HepG2 (cell line): ENCODE measurements at regions not wholly inside any gene's neighbourhood (a gene's known extent, or its start where the extent isn't known, plus 50 kb on each side); places are given as distances from the start of the nearest gene placed in this dataset.

Source experiments
- ATAC-seq: fragments of 200-7000 bp; cut with Tn5 transposase; 3 replicates; pipeline ENCODE4 v1.9.1; 2020; ENCODE audit warnings: mild to moderate bottlenecking, moderate library complexity
- BruUV-seq: library from RNA; stranded (reverse); fragments of 400-500 nt; replicated peaks from 2 replicates; lab custom pipeline; 2021; lab: Mats Ljungman, UMichigan
- CTCF ChIA-PET: fragments of 300-600 bp; formaldehyde crosslinking; extraction: SDS; loops from one replicate; lab custom pipeline; 2021; ENCODE audit warnings: low total read pairs, inconsistent platforms, low intra/inter-chr PET ratio; lab: Yijun Ruan, JAX
- POLR2A ChIA-PET: fragments of 350-600 bp; sonication (Branson Sonifier 250); formaldehyde crosslinking; loops from one replicate; lab custom pipeline; 2020; ENCODE audit warnings: antibody characterized with exemption, inconsistent platforms; lab: Yijun Ruan, JAX
- DNase-seq: peaks from one replicate; pipeline ENCODE4 v3.0.0-alpha.2; 2015; ENCODE audit warnings: low spot score
- FAIRE-seq: peaks from 3 replicates; lab custom pipeline; 2011; peaks lifted over from hg19 to GRCh38; lab: Jason Lieb, UNC
- H2AFZ ChIP-seq: one replicate; pipeline ENCODE4 v1.6.1; 2011; ENCODE audit warnings: low read length, inconsistent platforms
- H3K27ac ChIP-seq: fragments of 300-600 bp; 3 replicates; pipeline ENCODE4 v1.8.0; 2011; ENCODE audit warnings: mixed run types, mild to moderate bottlenecking, mixed read lengths, low read length, inconsistent platforms; ENCODE audit not compliant: insufficient read depth; ENCODE audit errors: extremely low read length
- H3K27me3 ChIP-seq, 2 experiments: fragments of 200-600 bp in 1 of 2; 2 replicates in 1 of 2; 3 replicates in 1 of 2; pipeline versions ENCODE4 v1.6.0 to v1.8.0; 2011; ENCODE audit warnings: low read length in 2 of 2, mild to moderate bottlenecking in 2 of 2, moderate library complexity in 2 of 2, inconsistent platforms in 1 of 2; ENCODE audit not compliant: insufficient read depth in 2 of 2, control insufficient read depth in 1 of 2
- H3K36me3 ChIP-seq, 2 experiments: fragments of 200-600 bp in 1 of 2; replicated peaks in 1 of 2; 2 replicates in 1 of 2; 3 replicates in 1 of 2; pipeline versions ENCODE4 v1.5.1 to v1.8.0; 2011; ENCODE audit warnings: low read length in 2 of 2, inconsistent platforms in 1 of 2; ENCODE audit not compliant: insufficient read depth in 2 of 2, control insufficient read depth in 1 of 2
- H3K4me1 ChIP-seq: 2 replicates; pipeline ENCODE4 v1.5.1; 2012; ENCODE audit warnings: low read length, inconsistent platforms; ENCODE audit not compliant: insufficient read depth
- H3K4me2 ChIP-seq: 2 replicates; pipeline ENCODE4 v1.6.0; 2011; ENCODE audit warnings: low read depth, low read length, inconsistent platforms
- H3K4me3 ChIP-seq, 3 experiments: fragments of 200-600 bp in 1 of 3; sonication (generic), shearing (Covaris generic) in 1 of 3; replicated peaks in 1 of 3; 2 replicates each; pipeline ENCODE4 v1.5.1; 2011 to 2016; ENCODE audit warnings: low read length in 3 of 3, inconsistent platforms in 2 of 3, low read depth in 2 of 3, mild to moderate bottlenecking in 2 of 3, control low read depth in 1 of 3, mixed read lengths in 1 of 3; ENCODE audit not compliant: insufficient read depth in 1 of 3
- H3K79me2 ChIP-seq: one replicate; pipeline ENCODE4 v1.6.1; 2011; ENCODE audit warnings: low read length, inconsistent platforms; ENCODE audit not compliant: insufficient read depth
- H3K9ac ChIP-seq: 2 replicates; pipeline ENCODE4 v1.6.0; 2011; ENCODE audit warnings: mild to moderate bottlenecking, low read depth, low read length, inconsistent platforms; ENCODE audit not compliant: insufficient read depth
- H3K9me3 ChIP-seq: 2 replicates; pipeline ENCODE4 v1.5.1; 2012; ENCODE audit warnings: mild to moderate bottlenecking, low read length
- H4K20me1 ChIP-seq: 2 replicates; pipeline ENCODE4 v1.6.0; 2011; ENCODE audit warnings: inconsistent platforms, mild to moderate bottlenecking, low read length, moderate library complexity; ENCODE audit not compliant: insufficient read depth
- BCLAF1 ChIP-seq: fragments of 450-650 bp; IDR thresholded peaks from 2 replicates; pipeline ENCODE4 v1.6.1; 2017; ENCODE audit warnings: mild to moderate bottlenecking
- CBX1 ChIP-seq: IDR thresholded peaks from one replicate; pipeline ENCODE4 v1.6.1; 2016; ENCODE audit warnings: antibody characterized with exemption, low read depth
- FOXM1 ChIP-seq: sonication (generic); formaldehyde crosslinking; IDR thresholded peaks from 2 replicates; pipeline ENCODE4 v1.5.0; 2020; ENCODE audit warnings: missing genetic modification reagents
- JDP2 ChIP-seq: sonication (generic); formaldehyde crosslinking; IDR thresholded peaks from 2 replicates; pipeline ENCODE4 v1.8.1; 2022; ENCODE audit warnings: missing genetic modification reagents, borderline replicate concordance
- MED1 ChIP-seq: sonication (generic); formaldehyde crosslinking; IDR thresholded peaks from 2 replicates; pipeline ENCODE4 v1.4.0; 2020; ENCODE audit warnings: missing genetic modification reagents
- ZFP36 ChIP-seq: fragments of 150-350 bp; IDR thresholded peaks from 2 replicates; pipeline ENCODE4 v1.6.1; 2018; ENCODE audit warnings: borderline replicate concordance, low read length, low read depth; ENCODE audit not compliant: partially characterized antibody
- ZNF558 ChIP-seq: sonication (generic); formaldehyde crosslinking; IDR thresholded peaks from 2 replicates; pipeline ENCODE4 v1.9.0; 2022; ENCODE audit warnings: mild to moderate bottlenecking, missing genetic modification reagents, borderline replicate concordance
- WGBS: methylation state at CpG from one replicate; pipeline ENCODE4 v1.1.6; 2017; ENCODE audit warnings: low lambda C conversion rate; 5-methylcytosine and 5-hydroxymethylcytosine counted together
- in situ Hi-C: cut with HindIII; loops from 2 replicates; pipeline ENCODE4 v1.10.0; 2017; ENCODE audit warnings: low pct_unique_long_range_greater_than_20kb; ENCODE audit not compliant: extremely low pct_ligation_motif_present
- intact Hi-C: fragments of 100-400 bp; cut with micrococcal nuclease; formaldehyde crosslinking; loops from one replicate; pipeline ENCODE4 v1.10.0; 2022; ENCODE audit not compliant: unreplicated experiment

DNA sequence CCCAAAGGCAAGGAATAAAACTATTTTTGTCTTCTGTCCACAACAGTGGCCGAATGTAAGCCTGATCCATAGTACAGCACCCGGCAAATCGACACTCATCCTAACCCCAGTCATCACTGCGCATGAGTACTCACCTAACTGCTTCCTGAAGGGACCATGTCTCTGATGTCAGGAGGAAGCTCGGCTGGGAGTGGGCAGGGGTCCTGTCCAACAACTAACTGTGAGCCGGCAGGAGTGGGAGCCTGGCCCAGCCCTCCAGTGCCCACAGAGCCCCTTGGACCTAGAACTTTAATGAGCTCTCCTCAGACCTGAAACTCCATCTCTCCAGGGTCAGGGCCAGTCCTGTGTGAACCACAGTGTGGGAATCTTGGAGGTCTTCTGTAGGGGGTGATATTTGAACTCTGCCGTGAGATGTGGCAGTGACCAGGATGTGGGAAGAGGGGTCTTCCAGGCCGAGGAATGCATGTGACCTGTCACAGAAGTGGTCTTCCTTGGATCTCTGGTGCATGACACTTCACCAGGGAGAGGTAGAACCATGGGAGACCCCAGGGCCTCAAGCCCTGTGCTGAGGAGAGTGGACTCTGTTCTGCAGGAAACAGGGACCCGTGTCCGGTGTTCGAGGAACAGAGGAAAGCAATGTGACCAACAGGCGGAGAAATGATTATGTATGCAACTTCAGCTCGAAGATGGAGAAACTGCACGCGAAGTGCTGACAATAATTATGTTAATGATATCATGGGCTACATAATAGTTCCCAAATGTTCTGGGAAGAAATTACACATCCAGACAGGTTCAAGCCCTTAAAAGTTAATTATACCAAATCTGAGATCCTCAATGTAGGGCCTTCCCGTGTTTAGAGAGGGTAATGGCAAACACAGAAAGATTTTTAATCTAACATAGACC, 240.1 kb upstream of the HDAC4 start:
- BruUV-seq: no TSS peak
- WGBS: 55% methylated on average over 16 of the region's 16 CpGs
- no peak for FAIRE-seq
- DNase-seq: no peak
- H3K27me3 ChIP-seq: peaks cover 0 to 9% of the 10 kb centered on the region in 2 experiments; a peak in 2 of 5 replicates
- no peak overlapping the region for H3K9ac ChIP-seq
- no peak overlapping the region for H2AFZ ChIP-seq
- H3K4me2 ChIP-seq: no peak overlapping the region
- no peaks in the 10 kb centered on the region for H3K36me3 ChIP-seq
- H3K9me3 ChIP-seq: peaks cover 17% of the 10 kb centered on the region
- no peak overlapping the region for H3K27ac ChIP-seq
- no peaks in the 10 kb centered on the region for H3K4me1 ChIP-seq
- H3K79me2 ChIP-seq: no peaks in the 10 kb centered on the region
- H4K20me1 ChIP-seq: no peaks in the 10 kb centered on the region
- in situ Hi-C loops: no loop called here
- intact Hi-C loops: no loop called here
- ATAC-seq: no peak
- no peak overlapping the region for H3K4me3 ChIP-seq
- ChIA-PET POLR2A (no interaction called here), CTCF (no interaction called here)
- TF ChIP-seq MED1 (CRISPR knock-in tag) (no peak), BCLAF1 (no peak), FOXM1 (CRISPR knock-in tag) (no peak), JDP2 (CRISPR knock-in tag) (no peak), CBX1 (no peak), ZNF558 (CRISPR knock-in tag) (no peak), ZFP36 (no peak)
- TF ChIP-seq, all 625 proteins: peak for 0
